Glomerular visceral epithelial cell (primary cell): ENCODE measurements at regions not wholly inside any gene's neighbourhood (a gene's known extent, or its start where the extent isn't known, plus 50 kb on each side); places are given as distances from the start of the nearest gene placed in this dataset.

Experiments
- DNase-seq: peaks from one replicate; pipeline ENCODE4 v3.0.0-alpha.2; 2016; ENCODE audit errors: extremely low spot score

GRCh38 chr3:137061186-137061585 lies 103.4 kb downstream of the IL20RB start:
- no peak for DNase-seq

DNA sequence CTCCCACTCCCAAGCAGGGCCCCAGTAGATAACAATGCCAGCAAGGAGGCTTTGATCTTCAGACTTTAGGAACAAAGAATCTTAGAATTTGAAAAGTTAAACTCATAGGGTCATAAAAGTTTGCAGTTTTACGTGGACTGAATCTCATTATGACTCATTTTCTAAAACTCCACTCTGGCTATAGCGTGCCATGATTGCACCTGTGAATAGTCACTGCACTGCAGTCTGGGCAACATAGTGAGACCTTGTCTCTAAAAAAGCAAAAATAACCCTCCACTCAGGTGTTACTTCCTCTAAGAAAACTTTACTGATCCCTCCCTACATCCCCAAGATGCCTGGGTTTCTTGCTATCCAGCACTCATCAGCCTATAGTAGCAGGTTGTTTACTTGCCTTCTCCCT lies 104.5 kb downstream of the IL20RB start:
- no peak for DNase-seq

- no peak for DNase-seq
These were observed 107.6 kb downstream of the IL20RB start for GRCh38 chr3:137065381-137065780.

- no peak for DNase-seq
These were observed 108.3 kb downstream of the IL20RB start for GRCh38 chr3:137066092-137066491.

- DNase-seq = no peak
These were observed 113.3 kb downstream of the IL20RB start for GRCh38 chr3:137071104-137071503.

DNA sequence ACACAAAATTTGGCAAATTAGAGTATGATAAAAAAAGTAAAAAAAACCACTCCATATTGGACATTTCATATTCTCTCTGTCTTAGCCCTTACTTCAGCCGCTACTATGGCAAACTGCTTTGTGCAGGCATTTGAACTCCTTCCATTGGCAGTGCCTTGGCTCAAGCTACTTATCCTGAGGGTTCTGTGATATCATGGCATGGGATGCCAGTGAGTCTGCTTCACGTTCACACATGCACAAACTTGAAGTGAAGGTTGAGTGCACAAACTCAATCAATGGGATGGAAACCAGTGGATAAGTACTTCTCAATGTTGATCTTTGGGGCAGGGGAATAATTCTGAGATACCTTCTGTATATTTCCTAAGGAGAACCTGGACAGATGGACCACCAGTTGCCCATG lies 117.2 kb downstream of the IL20RB start:
- no peak for DNase-seq

GRCh38 chr3:137078040-137078439 lies 120.3 kb downstream of the IL20RB start:
- no peak for DNase-seq

GRCh38 chr3:137079571-137079970 lies 121.8 kb downstream of the IL20RB start:
- no peak for DNase-seq

GRCh38 chr3:137081711-137082110 lies 123.9 kb downstream of the IL20RB start:
- DNase-seq = no peak

DNA sequence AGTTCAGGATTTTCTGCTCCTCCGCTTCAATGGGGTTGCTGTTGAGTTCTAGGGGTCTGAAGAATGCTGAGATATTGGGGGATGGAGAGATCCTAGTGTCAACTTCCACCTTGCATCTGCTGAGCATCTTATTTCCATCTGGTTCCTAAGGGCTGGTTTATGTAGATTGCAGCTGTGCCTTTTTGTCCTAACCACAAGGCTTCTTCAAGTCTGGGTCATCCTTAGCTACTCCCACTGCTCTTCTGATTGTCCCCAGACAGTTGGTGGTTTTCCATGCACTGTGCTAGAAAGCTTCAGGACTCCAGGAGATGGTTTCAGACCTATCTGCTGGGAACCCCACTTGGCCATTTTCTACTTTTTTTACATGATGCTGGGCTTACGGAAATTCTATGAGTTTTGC lies 125.0 kb downstream of the IL20RB start:
- DNase-seq = no peak

GRCh38 chr3:137083332-137083731 lies 125.5 kb downstream of the IL20RB start:
- DNase-seq = no peak

DNA sequence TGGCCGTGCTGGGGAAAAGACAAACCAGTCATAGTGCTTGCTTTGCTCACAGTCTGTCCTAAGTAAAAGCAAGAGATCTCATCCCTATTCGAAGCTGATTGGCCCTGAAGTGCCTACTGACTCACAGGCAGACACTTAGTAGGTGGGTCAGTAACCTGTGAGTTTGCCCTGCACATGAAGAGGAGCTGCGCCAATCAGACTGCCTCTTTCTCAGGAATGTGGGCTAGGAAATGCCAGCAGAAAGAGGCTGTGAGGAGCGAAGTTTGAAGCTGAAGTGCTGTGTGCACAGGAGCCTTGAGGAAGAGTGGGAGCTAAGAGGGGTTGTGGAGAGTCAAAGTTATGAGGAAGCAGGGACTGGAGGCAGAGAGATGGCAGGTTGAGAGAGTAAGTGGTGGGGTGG lies 126.8 kb downstream of the IL20RB start:
- no peak for DNase-seq

GRCh38 chr3:137097386-137097785 lies 139.6 kb downstream of the IL20RB start:
- no peak for DNase-seq

- DNase-seq = no peak
These were observed 140.1 kb downstream of the IL20RB start for GRCh38 chr3:137097852-137098251.

DNA sequence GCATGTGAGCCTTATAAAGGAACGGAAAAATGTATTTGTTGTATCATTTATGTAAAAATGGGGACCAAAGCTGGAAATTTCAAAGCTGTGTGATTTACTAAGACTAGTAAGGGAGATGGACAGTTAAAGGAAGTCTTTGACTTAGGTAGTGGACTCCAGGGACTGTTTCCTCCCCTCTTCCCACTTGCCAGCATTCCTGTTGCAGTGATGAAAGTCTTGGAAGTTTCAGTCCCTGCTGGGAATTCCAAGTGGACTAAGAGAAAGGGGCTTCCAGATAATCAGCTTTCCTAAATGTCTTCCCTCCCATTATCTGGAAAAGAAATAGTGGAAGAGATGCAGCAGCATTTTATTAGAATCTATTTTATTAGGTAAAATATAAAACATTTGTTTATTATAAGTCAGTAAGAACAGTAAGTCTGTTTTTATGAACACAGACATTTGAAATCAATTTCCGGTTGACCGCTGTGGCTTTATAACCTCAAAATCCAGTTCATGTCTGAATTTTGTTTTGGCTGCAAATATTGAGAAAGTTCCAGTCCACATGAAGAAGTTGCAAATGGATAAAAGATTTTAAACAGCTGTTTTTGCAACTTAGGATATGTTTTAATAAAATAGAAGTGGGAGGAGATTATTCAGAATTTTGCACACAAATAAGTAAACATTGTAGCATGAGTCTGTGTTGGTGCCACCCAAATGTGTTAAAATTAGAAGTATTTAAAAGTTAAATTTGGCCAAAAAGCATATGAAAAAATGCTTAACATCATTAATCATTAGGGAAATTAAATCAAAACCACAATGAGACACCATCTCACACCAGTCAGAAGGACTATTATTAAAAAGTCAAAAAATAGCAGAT lies 141.8 kb downstream of the IL20RB start:
- DNase-seq = no peak

- no peak for DNase-seq
These were observed 142.5 kb downstream of the IL20RB start for GRCh38 chr3:137100326-137100725.

GRCh38 chr3:137103739-137104138 lies 146.0 kb downstream of the IL20RB start:
- DNase-seq = no peak

DNA sequence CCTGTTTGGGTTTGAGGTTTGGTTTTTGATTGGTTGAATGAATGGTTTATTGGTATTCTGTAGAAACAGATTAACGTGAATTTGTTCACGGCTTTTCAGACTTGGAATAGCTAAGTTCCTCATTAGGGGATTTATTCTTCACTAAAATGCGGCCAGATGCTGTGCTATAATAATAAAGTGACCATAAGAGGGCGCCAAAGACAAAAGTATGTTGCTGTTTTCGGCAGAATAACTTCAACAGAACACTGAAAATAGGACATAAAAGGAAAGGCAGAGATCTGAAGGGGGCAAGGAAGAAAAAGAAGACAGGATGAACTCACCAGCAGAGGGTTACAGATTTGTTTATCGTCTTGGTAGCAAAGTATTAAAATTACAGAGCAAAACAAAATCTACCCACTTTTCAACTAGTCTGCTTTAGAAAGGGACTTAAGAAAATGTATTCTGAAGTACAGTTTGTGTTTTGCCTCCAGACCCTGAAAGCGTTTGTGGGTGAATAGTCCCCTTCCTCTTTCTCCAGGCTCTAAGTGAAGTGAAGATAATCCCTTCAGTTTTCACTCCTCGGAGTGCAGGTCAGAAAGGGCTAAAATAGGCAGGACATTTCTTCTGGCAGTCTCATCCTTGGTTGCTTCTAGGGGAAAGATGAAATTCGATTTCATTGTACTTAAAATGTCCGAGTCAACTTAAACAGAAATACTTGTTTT lies 147.6 kb downstream of the IL20RB start:
- DNase-seq = peak; percentile 48

DNA sequence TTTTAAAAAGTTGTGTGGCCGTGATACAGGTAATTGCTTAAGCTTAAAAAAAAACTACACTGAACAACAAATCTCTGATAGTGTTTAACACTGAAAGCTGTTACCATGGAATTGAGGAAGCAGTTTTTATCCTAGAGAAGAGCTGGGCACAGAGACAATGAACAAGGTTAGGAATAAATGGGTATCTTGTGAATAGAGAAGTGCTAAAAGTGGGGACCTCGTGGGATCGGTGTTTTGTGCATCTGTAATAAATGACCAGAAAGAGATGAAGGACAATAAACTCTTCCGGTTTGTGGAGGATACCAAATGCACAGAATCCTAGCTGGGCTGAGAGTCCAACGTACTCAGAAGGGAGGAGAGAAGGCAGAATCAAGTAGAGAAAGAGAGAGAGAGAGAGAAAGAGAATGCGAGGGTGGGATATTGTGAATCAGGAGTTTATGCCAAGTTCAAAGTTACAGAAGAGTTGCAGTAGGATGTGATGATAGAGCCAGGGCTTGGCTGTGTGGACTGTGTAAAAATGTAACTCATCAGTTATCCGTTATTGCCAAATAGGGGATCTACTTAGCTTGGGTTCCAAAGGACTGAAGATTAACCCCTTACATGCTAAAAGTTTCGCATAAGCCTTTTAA lies 148.9 kb downstream of the IL20RB start:
- no peak for DNase-seq

- DNase-seq = no peak
These were observed 151.1 kb downstream of the IL20RB start for GRCh38 chr3:137108699-137109440.

DNA sequence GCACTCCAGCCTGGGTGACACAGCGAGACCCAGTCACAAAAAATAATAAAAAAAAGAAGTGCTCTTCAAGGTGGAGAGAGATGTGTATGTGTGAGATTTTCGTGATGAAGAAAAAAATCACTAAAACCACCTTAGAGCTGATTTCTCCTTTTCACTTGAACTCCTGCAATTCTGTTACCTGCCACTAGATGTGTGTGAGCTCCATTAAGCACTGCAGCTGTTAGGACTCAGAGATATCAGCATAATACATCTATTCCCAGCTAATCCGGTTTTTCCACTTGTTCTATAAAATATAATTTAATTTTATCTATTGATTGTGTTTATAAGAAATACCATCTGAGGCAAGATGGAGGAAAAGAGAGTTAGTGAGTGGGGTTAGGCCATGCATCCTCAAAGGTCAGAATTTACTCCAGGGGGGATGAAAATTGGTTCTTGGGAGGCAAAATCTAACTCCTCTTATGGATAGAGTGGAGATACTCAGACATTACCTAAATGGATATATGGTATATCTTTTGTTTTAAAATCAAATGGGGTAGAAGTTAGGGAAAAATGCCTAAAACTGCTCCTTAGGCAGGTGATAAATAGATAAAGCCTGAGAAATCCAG lies 152.7 kb downstream of the IL20RB start:
- DNase-seq = peak; percentile 15

- no peak for DNase-seq
These were observed 153.7 kb downstream of the IL20RB start for GRCh38 chr3:137111497-137111896.
